Pons (tissue), 1 donor: ENCODE measurements at regions not wholly inside any gene's neighbourhood (a gene's known extent, or its start where the extent isn't known, plus 50 kb on each side); places are given as distances from the start of the nearest gene placed in this dataset.
A peak's percentile ranks its signal among the peaks of the same experiment; 100 is the strongest.
"Not testable (repeated sequence)": the region's sequence is repeated elsewhere in the genome, so short reads cannot be mapped to it uniquely, and the experiment has no call there.

Source experiments
- DNase-seq: peaks from one replicate; pipeline ENCODE4 v3.0.0-alpha.2; 2016; ENCODE audit warnings: low spot score

DNA sequence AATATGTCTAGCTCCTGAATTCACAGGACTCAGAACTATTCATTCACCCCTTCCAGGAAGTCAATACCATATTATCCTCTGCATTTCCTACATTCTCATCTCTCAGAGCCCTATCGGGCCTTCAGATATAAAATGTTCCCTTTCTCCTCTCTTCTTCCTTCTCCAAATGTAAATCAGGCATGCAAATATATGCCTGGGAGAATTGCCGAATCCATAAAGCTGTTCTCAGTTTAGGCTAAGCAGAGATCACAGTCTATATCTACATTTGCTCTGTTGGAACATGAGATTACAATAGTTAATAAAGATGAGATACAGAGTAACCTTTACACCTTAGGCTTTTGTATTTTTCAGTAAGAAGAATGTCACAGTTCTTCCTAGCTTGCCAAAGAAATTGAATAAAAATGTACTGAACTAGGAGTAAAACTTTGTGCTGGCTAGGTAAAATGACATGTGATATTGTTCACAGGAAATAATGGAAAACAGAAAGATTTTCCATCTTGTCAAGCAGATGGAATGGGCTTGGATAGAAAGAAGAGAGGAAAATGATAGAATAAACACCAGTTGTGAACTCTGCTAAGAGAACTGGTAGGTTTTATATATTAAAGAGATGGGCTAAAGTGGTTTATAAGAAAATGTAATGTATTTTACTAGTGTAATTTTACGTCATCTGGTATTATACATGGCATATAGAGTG lies 161.5 kb downstream of the NRIP1 start:
- no peak for DNase-seq

DNA sequence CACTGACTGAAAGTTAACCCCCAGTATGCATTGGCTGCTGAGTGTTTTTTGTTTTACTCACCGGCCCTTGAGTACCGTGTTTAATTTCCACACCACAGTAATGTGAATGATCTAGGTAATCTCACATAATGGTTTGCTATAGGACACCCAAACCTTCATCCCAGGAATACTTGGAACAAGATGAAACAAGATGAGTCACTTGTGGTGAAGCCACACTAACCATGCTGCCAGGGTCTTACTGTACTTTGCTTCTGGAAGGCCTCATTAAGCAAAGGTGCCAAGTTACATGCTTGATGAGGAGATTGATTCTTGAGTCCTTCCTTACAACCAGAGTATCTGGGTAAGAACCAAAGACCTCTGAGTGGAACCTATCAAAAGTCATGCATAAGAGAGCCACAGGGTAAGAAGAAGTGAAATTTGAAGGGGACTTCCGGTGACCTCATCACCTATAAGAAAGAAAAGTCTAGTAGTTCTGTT lies 163.3 kb downstream of the NRIP1 start:
- DNase-seq, result no peak

DNA sequence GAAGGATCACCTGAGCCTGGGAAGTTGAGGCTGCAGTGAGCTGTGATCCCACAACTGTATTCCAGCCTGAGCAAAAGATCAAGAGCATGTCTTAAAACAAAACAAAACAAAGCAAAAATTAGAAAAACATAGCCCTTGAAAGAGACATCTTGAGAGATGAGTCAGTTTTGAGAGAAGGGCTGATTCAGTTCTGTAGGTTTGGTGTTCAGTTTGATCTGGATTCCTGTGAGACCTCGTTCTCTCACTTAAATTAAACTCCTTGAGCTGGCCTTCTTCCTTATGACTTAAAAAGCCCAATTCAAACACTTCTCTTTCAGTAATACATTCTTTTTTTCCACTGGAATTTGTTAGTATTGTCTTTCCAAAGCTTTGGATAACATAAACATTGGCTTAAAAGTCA lies 164.2 kb downstream of the NRIP1 start:
- no peak for DNase-seq

DNA sequence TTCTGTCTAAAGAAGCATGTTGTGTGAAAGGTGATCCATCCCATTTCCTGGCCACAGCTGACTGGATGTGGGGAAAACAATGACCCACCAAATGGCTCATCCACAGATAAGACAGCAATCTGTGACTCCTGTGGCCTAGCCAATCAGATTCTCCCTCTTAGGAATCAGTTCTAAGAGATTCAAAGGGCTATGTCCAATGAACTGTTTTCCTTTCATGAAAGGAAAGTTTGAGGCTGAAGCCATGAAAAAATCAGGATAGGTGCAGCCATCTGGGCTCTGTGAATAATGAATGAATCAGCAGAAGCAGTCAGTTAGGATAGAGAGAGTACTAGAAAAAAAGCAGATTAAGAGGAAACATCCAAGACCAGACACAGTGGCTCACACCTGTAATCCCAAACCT lies 164.7 kb downstream of the NRIP1 start:
- DNase-seq, result no peak

DNA sequence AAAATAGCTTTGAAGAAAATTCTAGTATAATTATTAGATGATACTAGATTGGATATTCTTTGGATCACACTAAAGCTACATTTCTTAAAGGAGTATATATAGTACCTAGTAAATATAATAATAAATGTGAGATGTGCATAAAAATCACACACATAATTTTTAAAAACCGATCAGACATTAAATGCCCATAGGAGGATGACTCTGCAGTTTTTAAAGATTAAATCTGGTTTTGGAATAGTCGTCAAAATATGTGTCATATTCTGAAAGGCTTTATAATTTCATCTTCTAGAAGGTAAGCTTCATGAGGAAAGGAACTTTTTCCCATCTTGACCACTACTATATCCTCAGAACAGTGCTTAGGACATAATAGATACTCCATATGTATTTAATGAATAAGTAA lies 169.0 kb downstream of the NRIP1 start:
- DNase-seq, result no peak

DNA sequence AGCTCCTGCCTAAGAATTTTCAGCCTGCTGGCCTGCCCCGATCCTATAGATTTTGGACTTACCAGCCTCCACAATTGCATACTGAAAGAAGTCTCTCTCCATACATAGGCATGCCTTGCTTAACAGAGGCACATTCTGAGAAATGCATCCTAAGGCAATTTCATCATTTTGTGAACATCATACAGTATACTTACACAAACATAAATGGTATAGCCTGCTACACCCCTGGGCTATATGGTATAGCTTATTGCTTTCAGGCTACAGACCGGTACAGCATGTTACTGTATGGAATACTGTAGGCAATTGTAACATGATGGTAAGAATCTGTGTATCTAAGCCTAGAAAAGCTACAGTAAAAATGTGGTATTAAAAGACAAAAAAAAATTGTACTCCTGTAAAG lies 174.7 kb downstream of the NRIP1 start:
- no peak for DNase-seq

DNA sequence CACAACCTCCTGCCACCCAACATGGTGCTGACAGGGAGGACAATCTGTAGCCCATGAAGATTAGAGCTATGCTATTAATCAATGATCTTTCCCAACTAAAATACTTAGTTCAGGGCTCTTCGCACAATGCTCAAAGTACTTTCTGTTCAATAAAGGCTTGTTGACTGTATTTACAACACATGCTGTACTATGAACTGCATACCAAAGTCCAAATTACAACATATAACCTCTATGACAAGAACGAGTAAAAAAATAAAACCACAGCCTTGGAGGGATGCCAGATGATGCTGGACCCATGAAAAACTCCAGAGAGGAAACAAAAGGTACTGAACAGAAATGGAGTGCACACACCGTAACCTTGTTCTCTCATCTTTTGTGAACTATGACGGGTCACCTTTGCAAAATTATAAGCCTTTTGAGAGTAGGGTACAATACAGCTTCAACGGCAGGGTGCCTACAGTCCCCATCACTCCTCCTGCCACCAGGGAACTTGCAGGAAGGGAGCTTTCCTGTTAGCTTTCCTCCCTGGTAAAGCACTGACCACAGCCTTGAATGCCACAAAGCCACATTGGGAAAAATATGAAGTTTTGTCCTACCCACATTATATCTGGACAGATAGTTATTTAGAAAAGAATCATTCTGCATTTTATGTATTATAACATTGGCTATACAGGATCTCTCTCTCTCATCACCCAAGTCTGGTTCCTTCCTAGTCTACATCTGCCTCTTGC lies 175.6 kb downstream of the NRIP1 start:
- no peak for DNase-seq

DNA sequence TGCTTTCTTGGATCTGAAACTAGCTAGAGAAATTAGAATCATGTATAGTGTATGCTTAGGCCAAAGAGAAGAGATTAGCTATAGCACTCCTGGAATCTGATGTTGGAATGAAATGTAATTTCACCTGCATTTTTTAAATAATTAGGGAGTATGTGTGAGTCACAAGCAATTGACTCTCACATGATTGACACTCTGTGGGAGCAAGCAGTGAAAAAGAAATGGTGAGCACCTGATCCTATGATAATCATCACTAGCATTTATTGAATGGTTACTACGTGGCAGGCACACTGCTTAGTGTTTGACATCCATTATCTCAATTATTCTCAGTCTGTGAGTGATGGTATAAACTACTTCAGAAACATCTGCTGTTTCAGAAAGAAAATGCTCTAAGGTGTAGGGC lies 176.6 kb downstream of the NRIP1 start:
- DNase-seq, result no peak

DNA sequence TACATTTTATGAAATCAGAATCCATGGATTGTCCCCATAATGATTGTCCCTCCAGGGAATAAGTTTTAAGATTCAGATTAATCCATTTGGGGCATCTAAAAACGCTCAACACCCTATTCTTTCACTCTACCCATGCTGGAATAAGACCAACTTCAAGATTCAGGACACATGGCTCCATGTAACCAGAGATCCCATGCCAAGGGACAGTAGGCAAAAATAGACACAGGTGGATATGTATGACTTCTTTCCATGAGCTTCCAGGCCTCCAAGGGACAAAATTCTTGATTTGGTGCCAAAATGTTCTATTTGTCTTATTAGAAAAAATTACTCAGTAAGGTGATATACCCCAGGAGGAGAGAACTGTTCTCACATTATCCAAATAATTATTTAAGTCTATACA lies 178.8 kb downstream of the NRIP1 start:
- no peak for DNase-seq

DNA sequence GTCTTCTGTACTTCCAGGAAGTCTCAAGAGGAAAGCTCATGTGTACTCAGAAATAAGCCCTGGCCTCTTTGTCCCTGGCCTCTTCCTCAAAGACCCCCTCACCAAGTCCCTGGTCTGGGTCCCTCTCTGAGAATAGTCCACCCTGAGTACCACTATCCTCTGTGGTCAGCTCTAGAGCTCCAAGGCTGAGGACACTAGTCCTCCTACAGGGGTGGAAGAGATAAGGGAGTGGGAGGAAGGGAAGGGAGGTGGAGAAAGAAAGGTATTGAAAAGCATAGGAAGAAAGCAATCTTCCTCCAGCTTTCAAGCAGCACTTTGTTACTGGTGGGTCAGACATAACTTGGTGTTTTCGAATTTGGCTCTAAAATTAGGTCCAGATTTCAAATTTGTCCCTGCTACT lies 181.4 kb downstream of the NRIP1 start:
- DNase-seq, result no peak

DNA sequence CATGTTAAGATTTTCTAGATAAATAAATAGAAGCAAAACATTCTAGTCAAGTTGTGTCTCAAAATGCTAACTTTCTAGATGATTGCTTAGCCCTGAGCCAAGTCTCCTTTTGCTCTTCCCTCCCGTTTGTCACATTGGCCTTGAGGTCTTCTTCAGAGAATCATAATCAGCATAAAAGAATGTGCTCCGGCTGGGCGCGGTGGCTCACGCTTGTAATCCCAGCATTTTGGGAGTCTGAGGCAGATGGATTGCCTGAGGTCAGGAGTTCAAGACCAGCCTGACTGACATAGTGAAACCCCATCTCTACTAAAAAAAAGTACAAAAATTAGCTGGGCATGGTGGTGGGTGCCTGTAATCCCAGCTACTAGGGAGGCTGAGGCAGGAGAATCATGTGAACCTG lies 182.3 kb downstream of the NRIP1 start:
- DNase-seq, result not testable (repeated sequence)

DNA sequence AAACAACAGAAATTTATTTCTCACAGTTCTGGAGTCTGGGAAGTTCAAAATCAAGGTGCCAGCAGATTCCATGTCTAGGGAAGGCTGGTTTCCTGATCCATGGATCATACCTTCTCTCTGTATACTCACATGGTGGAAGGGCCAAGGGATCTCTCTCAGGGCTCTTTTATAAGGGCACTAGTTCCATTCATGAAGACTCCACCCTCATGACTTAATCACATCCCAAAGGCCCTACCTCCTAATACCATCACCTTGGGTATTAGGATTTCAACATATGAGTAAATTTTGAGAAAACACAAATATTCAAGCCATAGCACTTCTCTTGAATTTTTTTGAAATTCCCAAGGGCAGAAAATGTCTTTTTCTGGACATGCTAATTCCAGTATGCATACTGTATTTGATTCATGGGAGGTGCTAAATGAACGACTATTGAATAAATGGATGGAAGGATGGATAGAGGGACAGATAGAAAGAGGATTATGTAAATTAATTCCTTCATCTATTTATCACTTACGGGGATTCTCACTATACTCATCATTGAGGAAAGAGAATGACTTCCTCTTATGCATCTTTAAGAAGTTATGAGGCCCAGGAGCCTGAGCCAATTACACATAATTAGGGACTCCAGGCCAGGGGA lies 182.8 kb downstream of the NRIP1 start:
- DNase-seq, result no peak

DNA sequence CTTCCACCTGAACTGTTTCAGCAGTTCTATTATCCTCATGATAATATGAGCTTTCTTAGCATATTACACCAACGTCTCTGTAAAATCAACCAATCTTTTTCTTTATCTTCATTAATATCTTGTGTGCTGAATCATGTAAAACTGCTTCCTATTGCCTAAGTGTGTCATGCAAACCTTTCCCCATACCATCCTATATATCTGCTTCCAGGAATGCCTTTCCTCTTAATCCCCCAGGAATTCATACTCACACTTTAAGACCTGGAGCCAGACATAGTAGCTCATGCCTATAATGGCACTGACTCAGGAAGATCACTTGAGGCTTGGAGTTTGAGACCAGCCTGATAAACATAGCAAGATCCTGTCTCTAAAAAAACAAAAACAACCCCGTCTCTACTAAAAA lies 183.9 kb downstream of the NRIP1 start:
- DNase-seq, result no peak

DNA sequence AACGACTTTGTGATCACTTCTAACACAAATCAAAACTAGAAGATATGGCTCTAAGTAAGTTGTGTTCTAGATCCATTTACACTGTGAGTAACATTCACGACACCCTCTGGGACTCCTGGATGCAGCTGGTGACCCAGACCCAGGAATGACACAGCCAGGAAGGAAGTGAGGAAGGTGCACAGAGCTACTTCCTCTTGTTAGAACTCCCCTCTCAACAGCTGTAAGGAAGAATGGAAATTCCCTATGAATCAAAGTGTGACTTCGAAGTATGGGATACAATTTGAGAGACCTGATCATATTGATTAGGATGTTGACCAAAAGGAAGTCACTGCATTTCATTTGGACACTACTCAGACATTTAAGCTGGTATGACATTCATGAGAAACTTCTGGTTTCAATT lies 185.3 kb downstream of the NRIP1 start:
- no peak for DNase-seq

DNA sequence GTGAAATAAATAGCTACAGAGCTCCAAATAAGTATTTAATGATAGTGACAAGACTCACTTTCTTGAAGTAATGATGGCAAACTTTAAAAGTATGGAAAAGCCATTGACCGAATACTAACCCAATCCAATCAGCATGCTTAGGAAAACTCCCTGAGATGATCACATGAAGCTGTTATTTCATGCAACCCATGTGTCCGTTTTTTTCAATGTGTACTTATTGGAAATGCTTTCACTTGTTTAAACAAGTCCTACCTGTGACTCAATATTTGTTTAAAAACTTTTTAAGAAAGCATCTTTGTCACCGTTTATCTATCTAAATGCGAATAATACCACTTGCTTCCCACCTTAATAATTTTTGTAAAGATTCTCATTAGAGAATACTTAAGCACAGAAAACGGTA lies 185.8 kb downstream of the NRIP1 start:
- DNase-seq, result no peak

DNA sequence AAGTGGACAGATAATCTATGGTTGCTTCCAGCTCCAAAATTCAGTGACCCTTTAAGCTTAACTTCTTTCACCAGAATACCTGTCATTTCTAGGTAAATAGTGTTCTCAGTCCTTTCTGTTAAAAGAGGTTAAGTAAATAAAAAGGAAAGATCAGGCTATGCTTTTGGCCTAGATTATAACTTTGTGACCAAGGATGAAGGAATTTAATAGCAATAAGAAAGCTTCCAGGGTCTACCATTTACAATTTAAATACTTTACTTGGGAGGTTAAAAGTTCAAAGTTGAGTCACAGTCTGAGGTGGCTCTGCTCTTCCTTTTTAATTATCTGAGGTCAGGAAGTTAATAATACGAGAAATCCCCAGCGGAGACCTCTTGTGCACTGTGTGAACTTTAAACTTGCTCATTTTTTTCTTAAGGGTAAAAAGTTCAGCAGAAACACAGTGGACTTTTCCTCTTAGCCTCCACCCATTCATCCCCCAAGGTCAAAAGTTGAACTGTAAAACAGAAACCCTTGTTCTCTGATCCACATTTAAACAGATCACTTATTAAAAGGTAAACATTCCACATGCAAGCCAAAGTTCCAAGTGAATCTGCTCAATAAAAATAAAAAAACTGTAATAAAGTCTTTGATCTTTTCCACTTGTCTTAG lies 187.1 kb downstream of the NRIP1 start:
- no peak for DNase-seq

DNA sequence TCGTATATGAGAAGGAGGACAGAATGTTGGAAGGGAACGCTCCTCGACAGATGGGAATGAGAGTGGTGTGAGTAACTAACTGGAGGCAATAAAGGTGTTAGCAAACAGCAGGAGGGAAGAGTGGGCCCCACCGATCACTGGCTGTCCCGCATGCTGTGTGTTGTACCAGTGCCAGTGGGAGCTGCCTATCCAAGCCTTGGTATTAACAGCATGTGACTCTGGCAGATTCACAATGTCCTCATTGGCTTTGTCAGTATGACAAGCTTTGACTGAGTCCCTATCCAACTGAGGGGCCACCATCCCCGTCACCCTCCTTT lies 188.3 kb downstream of the NRIP1 start:
- peak; percentile 33 for DNase-seq

DNA sequence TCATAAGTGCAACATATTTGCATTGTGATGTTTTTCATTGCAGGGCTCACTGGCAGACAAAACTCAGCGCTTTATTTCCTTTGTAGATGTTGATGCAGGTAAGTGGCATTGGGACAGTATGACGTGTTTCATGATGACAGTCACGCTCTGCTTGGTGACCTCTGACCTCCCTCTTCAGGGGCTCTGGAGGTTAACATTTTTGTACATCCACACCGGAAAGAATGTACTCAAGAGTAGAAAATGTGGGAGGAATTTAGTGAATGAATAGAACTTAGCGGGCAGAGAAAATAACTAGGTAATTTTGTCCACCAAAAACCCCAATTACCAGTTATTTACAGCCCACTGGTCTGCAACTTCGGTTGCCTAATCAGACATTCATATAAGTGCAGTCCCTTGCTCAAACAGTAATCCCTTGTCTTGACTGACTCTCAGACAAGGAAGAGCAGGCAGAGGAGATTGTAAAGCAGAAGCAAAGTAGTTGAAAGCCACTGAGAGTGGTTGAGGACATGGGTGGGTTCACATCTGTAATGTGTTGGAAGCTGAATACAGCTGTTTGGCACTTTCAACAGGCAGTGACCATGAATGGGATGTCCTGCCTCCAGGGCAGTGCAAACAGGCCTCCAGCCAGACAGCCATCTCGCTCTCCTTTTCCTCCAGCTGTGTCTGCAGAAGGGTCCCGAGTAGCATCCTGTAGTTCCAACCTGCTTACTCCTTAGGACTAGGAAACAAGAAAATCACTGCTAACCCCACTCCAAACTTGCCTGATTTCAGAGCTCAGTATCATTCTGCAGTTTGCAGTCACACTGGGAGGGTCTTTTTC lies 188.9 kb downstream of the NRIP1 start:
- no peak for DNase-seq

DNA sequence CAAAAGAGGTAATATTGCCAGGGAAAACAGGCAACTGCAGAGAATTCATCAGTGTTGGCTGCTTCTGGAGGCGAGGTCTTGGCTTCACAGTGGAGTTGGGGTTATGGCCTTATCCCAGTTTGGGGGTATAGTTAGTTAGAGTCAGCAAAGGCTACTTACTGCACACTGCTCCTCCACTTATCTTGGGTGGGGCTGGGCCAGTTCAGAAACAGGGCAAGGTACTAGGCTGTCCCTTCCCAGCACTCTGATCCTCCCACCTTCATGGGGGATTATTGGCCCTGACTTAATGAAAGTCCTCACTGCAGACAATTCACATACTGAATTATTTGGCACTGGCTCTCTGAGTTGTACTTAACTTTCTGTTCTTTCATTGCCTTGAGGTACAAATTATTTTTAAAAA lies 189.6 kb downstream of the NRIP1 start:
- no peak for DNase-seq

DNA sequence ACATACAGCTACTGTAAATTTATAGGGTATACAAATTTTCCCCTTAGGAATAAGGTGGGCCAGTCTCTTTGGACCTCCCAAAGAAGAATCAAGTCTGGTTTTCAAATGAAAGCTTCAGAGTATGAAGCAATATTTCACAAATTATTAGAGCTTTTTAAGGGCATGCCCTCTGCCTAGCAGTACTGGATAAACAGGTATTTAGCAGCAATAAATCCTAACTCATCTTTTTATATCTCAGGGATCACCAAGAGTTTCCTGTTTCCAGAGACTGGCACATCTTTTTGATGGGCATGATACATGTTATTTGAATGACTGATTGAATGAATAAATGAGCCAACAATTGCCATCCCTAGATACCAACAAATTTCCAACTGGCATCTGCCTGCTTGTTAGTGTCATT lies 190.4 kb downstream of the NRIP1 start:
- DNase-seq, result no peak

DNA sequence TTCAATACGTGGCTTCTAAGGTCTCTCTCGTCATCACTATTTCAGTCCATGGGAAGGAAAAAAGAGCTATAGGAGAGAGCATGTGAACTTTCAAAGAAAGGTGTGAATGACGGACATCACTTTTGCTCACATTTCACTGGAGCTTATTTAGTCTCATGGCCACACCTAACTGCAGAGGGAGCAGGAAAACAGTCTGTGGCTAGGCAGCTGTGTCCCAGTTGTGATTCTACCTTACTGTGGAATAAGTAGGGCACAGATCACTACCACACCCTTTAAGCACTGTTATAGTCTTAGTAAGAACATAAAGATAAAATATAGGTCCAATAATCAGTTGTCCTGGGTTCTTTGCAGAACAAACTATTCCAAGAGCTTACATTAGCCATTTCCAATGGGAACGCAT lies 192.9 kb downstream of the NRIP1 start:
- DNase-seq, result no peak

DNA sequence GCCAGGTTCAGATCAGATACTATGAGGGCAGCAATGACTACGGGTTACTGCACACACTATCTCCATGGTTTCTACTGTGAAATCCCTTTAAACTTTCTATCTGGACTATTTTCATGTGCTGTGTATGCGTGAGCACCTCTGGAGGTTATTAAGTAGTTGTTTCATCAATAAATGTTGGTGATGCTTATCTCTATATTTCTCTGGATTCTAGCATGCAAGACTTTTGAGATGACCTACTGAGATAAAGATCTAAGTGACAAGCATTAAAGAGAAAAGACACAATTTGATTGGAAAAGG lies 194.0 kb downstream of the NRIP1 start:
- DNase-seq, result no peak
